Gastrocnemius medialis (tissue), 4 donors: ENCODE measurements at regions not wholly inside any gene's neighbourhood (a gene's known extent, or its start where the extent isn't known, plus 50 kb on each side); places are given as distances from the start of the nearest gene placed in this dataset.

ENCODE experiments used
- POLR2A ChIP-seq, 2 donors: fragments of 450-650 bp; IDR thresholded peaks; one replicate each; pipeline ENCODE4 v1.6.1; 2017; ENCODE audit warnings: antibody characterized with exemption in 2 of 2, mild to moderate bottlenecking in 2 of 2, moderate library complexity in 2 of 2
- TF ChIP-seq, protein P1 (sequence below), 5 experiments: fragments of 450-650 bp in 3 of 5; fragments of 200-600 bp in 2 of 5; sonication (generic) in 2 of 5; IDR thresholded peaks in 4 of 5; conservative IDR thresholded peaks in 1 of 5; 1 replicate in 4 of 5; 2 replicates in 1 of 5; pipeline ENCODE4 v1.5.1; 2016 to 2019; ENCODE audit warnings: antibody characterized with exemption in 5 of 5, mild to moderate bottlenecking in 3 of 5, moderate library complexity in 3 of 5

DNA sequence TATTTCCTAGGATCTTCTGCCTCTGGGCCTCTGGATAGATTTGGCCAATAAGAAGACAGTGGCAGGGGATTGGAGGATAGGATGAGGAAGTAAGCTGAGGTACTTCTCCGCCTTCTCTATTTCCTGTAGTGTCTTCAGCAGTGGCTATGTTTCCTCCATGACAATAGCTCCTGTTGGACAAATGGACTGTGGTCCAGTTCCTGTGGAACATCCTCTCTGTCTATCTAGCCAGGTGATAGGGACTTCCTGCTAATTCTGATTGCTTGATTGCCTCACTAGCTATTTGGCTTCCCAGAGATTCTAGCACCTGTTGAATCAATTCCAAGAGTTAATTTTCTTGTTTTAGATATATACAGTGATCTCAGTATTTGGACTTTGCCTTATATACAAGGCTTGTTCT, 456.2 kb upstream of the NECTIN3 start:
- TF ChIP-seq, protein P1, sequence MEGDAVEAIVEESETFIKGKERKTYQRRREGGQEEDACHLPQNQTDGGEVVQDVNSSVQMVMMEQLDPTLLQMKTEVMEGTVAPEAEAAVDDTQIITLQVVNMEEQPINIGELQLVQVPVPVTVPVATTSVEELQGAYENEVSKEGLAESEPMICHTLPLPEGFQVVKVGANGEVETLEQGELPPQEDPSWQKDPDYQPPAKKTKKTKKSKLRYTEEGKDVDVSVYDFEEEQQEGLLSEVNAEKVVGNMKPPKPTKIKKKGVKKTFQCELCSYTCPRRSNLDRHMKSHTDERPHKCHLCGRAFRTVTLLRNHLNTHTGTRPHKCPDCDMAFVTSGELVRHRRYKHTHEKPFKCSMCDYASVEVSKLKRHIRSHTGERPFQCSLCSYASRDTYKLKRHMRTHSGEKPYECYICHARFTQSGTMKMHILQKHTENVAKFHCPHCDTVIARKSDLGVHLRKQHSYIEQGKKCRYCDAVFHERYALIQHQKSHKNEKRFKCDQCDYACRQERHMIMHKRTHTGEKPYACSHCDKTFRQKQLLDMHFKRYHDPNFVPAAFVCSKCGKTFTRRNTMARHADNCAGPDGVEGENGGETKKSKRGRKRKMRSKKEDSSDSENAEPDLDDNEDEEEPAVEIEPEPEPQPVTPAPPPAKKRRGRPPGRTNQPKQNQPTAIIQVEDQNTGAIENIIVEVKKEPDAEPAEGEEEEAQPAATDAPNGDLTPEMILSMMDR (IDR thresholded peaks at IDR 0.05 in 4 of 5, conservative IDR thresholded peaks at IDR 0.05 in 1 of 5): no peak
- no peak for TF ChIP-seq POLR2A (IDR thresholded peaks at IDR 0.05)
